Motor neuron (in vitro differentiated cells): ENCODE measurements at regions not wholly inside any gene's neighbourhood (a gene's known extent, or its start where the extent isn't known, plus 50 kb on each side); places are given as distances from the start of the nearest gene placed in this dataset.

Experiments
- ATAC-seq, 8 experiments: fragments of 200-7000 bp; cut with Tn5 transposase; replicated peaks in 6 of 8; 2 replicates each; pipeline ENCODE4 v1.8.0; 2021; ENCODE audit warnings: mild to moderate bottlenecking in 8 of 8, moderate library complexity in 8 of 8
- H3K27ac ChIP-seq, 2 donors: fragments of 250-450 bp; sonication (Bioruptor Pico); 2 replicates each; pipeline ENCODE4 v1.9.0; 2021; ENCODE audit warnings: antibody characterized with exemption in 2 of 2, mild to moderate bottlenecking in 2 of 2, moderate library complexity in 1 of 2
- H3K4me1 ChIP-seq, 2 donors: fragments of 250-450 bp; sonication (Bioruptor Pico); replicated peaks in 1 of 2; 2 replicates each; pipeline ENCODE4 v1.6.1; 2021; ENCODE audit warnings: antibody characterized with exemption in 2 of 2, mild to moderate bottlenecking in 2 of 2, moderate library complexity in 1 of 2
- H3K4me3 ChIP-seq, 5 donors: fragments of 250-450 bp; sonication (Bioruptor Pico); 2 replicates each; pipeline ENCODE4 v1.9.0; 2021; ENCODE audit warnings: antibody characterized with exemption in 5 of 5, mild to moderate bottlenecking in 5 of 5, moderate library complexity in 4 of 5
- WGBS, 10 experiments: fragments of 450-650 bp; shearing (Covaris generic); methylation state at CpG; one replicate each; pipeline ENCODE4 v1.0.0; 2022; 5-methylcytosine and 5-hydroxymethylcytosine counted together
- in situ Hi-C, 9 experiments: fragments of 400-800 bp; cut with MboI; loops; one replicate each; pipeline ENCODE4 v1.15.0; 2021; ENCODE audit warnings: low sequenced_read_pairs in 9 of 9, low pct_unique_long_range_greater_than_20kb in 2 of 9; ENCODE audit not compliant: unreplicated experiment in 9 of 9

DNA sequence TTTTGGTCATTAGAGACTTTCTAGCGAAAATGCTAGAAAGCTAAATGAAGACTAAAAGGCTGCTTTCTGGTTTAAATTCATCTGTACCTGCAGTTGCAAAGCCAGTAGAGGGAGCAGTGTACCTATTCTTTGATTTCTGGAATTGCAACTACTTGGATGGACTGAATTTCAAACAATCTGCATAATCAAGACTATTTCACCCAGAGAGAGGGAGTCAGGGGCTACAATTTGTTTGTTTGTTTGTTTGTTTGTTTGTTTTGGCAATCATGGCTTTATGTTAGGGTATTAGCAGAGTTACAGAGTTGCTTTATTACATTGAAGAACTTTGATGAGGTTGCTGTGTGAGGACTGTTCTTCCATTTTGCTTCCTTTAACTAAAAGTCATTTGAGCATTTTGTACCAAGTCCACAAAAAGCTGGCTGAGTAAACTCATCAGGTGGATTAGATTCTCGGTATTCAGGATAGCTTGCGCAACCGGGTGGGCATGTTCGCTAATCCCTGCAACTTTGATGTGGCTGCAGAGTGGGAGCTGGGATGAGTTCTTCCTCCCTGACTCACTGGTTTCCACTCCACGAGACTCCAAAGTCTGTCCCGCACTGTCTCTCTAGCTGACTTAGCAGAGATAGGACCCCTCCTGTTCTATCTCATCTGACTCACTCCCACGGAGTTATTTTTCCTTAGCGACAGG lies 80.0 kb upstream of the TUT7 start:
- 2 to 80% (median 69%) methylated on average over 3 to 8 of the region's 9 CpGs for WGBS, 10 experiments

DNA sequence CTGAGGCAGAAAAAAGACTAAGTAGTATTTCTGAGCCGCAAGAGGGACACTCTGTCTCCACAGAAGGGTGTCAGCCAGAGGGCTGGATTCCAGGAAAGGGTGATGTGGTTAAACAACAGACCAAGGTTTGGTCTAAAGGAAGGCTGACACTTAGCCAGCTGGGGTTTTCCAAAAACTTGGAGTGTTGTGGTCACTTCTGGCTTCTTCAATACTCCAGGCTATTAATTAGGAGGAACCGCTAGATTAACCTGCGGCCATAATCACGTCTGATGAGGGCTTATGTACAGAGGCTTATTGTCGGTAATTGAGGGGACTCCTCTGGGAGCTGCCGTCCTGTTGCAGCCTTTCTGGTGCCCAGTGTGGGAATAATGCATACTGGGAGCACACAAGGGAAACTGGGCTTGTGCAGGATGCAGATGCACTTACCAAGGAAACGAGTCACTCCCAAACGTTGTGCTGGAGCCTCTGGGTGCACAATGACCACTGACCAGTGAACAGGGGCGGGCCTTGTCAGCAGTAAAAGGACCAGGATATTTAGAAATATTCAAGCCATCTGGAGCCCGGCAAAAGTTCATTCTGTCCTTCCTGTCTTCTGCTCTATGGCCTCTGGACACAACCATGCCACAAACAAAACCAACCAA lies 70.2 kb upstream of the TUT7 start:
- in situ Hi-C loops, result no loop called here
- 0 to 100% (median 82%) methylated on average over 1 to 6 of the region's 10 CpGs; no CpG with 5 or more reads in 1 of the 10 experiments for WGBS, 10 experiments
- Histone ChIP-seq H3K4me1 (no peaks in the 10 kb centered on the region), H3K27ac (no peak overlapping the region), H3K4me3 (no peak overlapping the region)
- ATAC-seq, result peak in 2 of 8 experiments; percentile 50 to 59

More for the DNA sequence above, 80.0 kb upstream of the TUT7 start:
- Histone ChIP-seq H3K4me3 (no peak overlapping the region), H3K27ac (no peak overlapping the region), H3K4me1 (no peaks in the 10 kb centered on the region)
- in situ Hi-C loops, result loop anchor here in 2 of 9 experiments (10.0 to 25.0 kb wide), 2 partner anchors 891 to 1228 kb away; no protein-coding TSS in a partner anchor
- ATAC-seq, result peak in 4 of 8 experiments; percentile 39 to 94 (median 84)

DNA sequence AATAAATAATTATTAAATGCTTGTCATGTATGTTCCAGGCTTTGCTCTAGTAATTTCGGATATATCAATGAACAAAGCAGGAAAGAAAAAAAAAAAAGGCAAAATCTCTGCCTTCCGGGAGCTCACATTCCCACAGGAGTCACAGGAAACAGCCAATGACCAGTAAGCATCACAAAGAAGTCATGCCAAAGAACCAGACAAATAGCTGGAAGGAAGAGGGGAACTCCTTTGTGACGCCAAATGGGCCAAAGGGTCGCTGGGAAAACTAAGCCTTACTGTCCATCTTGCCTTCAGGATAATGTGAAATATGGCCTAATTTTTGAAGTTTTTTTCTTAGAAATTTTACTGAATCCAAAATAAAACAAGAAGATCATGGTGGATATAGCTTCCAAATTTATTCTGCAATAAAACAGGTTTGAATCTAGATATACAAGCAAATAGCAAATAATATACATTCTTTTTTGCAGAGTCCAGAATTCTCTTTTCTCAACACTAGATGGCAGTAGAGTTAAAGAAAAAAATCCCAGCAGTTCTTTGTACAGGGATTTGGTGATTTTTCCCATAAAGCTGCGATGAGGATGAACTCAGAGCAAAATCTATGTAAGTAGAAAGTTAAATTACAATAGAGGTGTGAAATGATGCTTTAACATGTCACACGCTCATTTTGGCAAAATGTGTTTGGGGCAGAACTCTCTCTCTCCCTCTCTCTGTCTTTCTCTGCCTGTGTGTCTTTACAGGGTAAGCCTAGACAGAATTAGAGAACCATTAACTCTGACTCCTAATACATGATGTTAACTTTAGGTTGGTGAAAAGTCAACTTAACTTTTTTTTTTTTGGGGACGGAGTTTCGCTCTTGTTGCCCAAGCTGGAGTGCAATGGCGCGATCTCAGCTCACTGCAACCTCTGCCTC lies 60.0 kb upstream of the TUT7 start:
- 9 to 81% (median 69%) methylated on average over 2 to 10 of the region's 10 CpGs for WGBS, 10 experiments
- Histone ChIP-seq H3K27ac (no peak overlapping the region), H3K4me1 (no peaks in the 10 kb centered on the region), H3K4me3 (no peak overlapping the region)
- ATAC-seq, result peak in 6 of 8 experiments; percentile 39 to 63 (median 46)
- in situ Hi-C loops, result no loop called here

- WGBS, 10 experiments, result 50 to 60% (median 55%) methylated on average over 2 to 5 of the region's 5 CpGs; no CpG with 5 or more reads in 6 of the 10 experiments
- ATAC-seq, result peak in 1 of 8 experiments; percentile 62
- H3K4me1 ChIP-seq, result peaks cover 3 to 5% of the 10 kb centered on the region in 2 donors
- no peak overlapping the region for H3K27ac ChIP-seq
- in situ Hi-C loops, result no loop called here
- H3K4me3 ChIP-seq, result no peak overlapping the region
Measured at GRCh38 chr9:86410281-86410680, 56.1 kb upstream of the TUT7 start.

DNA sequence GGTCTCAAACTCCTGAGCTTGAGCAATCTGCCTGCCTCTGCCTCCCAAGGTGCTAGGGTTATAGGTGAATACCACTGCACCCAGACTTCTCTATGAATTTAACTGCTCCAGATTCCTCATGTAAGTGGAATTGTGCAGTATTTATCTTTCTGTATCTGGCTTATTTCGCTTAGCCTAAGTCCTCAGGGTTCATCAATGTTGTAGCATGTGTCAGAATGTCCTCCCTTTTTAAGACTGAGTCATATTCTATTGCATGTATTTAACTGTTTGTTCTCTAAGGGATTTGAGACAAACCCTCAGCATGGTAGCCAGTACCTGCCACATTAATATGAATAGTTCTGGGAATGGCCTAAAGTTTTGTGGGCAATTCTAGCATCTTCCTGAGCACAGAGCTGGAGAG lies 53.9 kb upstream of the TUT7 start:
- H3K27ac ChIP-seq, result no peak overlapping the region
- in situ Hi-C loops, result no loop called here
- 0 to 100% (median 78%) methylated on average over 1 of the region's 1 CpG; no CpG with 5 or more reads in 5 of the 10 experiments for WGBS, 10 experiments
- no peak overlapping the region for H3K4me3 ChIP-seq
- H3K4me1 ChIP-seq, result peaks cover 3 to 5% of the 10 kb centered on the region in 2 donors
- no peak for ATAC-seq

DNA sequence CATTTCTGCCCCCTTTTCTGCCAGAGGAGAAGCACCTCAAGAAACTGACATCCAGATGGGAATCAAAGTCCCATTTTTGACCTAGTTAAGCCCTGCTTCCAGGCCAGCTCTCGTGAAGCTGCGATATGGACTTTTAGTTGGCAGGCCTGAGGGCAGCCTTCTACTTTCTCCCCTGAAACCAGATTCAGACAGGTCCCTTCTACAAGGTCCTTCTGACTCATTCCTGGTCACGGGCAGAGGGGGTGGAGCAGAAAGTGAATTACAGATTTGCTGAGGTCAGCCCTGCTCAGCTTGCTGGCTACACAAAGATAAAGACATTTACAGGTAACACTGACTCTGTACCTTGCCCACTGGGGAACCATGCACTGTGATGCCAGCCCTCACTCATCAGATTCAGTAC lies 52.8 kb upstream of the TUT7 start:
- Histone ChIP-seq H3K27ac (no peak overlapping the region), H3K4me3 (no peak overlapping the region), H3K4me1 (peaks cover 3 to 5% of the 10 kb centered on the region in 2 donors)
- in situ Hi-C loops, result no loop called here
- WGBS, 10 experiments, result 8 to 96% (median 77%) methylated on average over 1 to 3 of the region's 3 CpGs; no CpG with 5 or more reads in 4 of the 10 experiments
- ATAC-seq, result peak; percentile 23 to 68 (median 60)

GRCh38 chr9:86406366-86406765 lies 52.2 kb upstream of the TUT7 start:
- 3 to 91% (median 45%) methylated on average over 1 to 4 of the region's 4 CpGs; no CpG with 5 or more reads in 2 of the 10 experiments for WGBS, 10 experiments
- in situ Hi-C loops, result no loop called here
- H3K4me3 ChIP-seq, result no peak overlapping the region
- no peak overlapping the region for H3K27ac ChIP-seq
- H3K4me1 ChIP-seq, result peaks cover 3 to 5% of the 10 kb centered on the region in 2 donors
- ATAC-seq, result peak in 3 of 8 experiments; percentile 12 to 43 (median 41)

- in situ Hi-C loops, result no loop called here
- WGBS, 10 experiments, result 0 to 40% (median 15%) methylated on average over 1 to 4 of the region's 4 CpGs; no CpG with 5 or more reads in 2 of the 10 experiments
- Histone ChIP-seq H3K4me1 (peaks cover 3 to 5% of the 10 kb centered on the region in 2 donors), H3K27ac (no peak overlapping the region), H3K4me3 (no peak overlapping the region)
- ATAC-seq, result peak; percentile 48 to 97 (median 90)
Measured at GRCh38 chr9:86405926-86406325, 51.7 kb upstream of the TUT7 start.

GRCh38 chr9:86405086-86405491 lies 50.9 kb upstream of the TUT7 start:
- 0 to 100% (median 70%) methylated on average over 1 to 2 of the region's 2 CpGs; no CpG with 5 or more reads in 2 of the 10 experiments for WGBS, 10 experiments
- Histone ChIP-seq H3K4me3 (no peak overlapping the region), H3K27ac (no peak overlapping the region), H3K4me1 (peaks cover 3 to 5% of the 10 kb centered on the region in 2 donors)
- in situ Hi-C loops, result no loop called here
- ATAC-seq, result peak in 1 of 8 experiments; percentile 63
